ENCODE measurements at regions not wholly inside any gene's neighbourhood (a gene's known extent, or its start where the extent isn't known, plus 50 kb on each side); places are given as distances from the start of the nearest gene placed in this dataset.
"Not testable (repeated sequence)": the region's sequence is repeated elsewhere in the genome, so short reads cannot be mapped to it uniquely, and the experiment has no call there.

- no peak for DNase-seq
- intact Hi-C loops (cut with DNase I), result no loop called here
- no peaks in the 10 kb centered on the region for H3K4me1 ChIP-seq
- TF ChIP-seq CTCF (IDR thresholded peaks at IDR 0.05), result no peak
- ATAC-seq, result no peak
- H3K36me3 ChIP-seq (ENCODE audit: insufficient read depth in 1 of 2, low read depth in 1 of 2), result no peaks in the 10 kb centered on the region
- peaks cover 5 to 56% (median 6%) of the 10 kb centered on the region in 3 donors for H3K27me3 ChIP-seq (ENCODE audit: insufficient read depth in 3 of 3, low read length in 2 of 3)
- no peak overlapping the region for H3K4me3 ChIP-seq
- H3K9me3 ChIP-seq, result no peaks in the 10 kb centered on the region
- WGBS, 3 donors, result 32 to 40% (median 36%) methylated on average over 18 of the region's 18 CpGs
- no peak overlapping the region for H3K27ac ChIP-seq
Measured at GRCh38 chr1:161427733-161428516, 60.2 kb upstream of the CFAP126 start.

GRCh38 chr1:161422914-161423313, 55.2 kb upstream of the CFAP126 start:
- intact Hi-C loops (cut with DNase I); H3K4me3 ChIP-seq; H3K36me3 ChIP-seq (ENCODE audit: insufficient read depth in 1 of 2, low read depth in 1 of 2); H3K27ac ChIP-seq; H3K4me1 ChIP-seq; DNase-seq; ATAC-seq; H3K9me3 ChIP-seq: not testable (repeated sequence)
- WGBS, 3 donors, result 81 to 91% (median 82%) methylated on average over 5 to 22 of the region's 33 CpGs
- peaks cover 1 to 26% (median 5%) of the 10 kb centered on the region in 3 donors for H3K27me3 ChIP-seq (ENCODE audit: insufficient read depth in 3 of 3, low read length in 2 of 3)

DNA sequence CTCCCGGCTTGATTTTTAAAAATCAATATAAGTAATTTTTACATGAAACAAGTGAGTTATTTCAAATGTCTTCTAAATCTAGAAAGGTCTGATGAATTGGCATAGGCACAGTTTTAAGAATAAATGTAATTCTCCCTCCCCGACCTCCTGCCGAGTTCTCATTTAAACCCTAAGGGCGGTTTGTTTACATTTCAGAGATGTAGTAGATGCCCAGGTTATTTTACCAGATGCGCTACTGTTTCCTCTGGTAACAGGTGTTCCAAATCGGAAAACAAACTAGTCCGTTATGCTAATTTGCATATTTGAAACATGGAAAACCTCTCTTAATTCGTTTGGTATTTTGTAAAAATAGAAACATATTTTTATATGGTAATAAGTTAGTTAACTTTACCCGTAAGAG, 53.8 kb upstream of the CFAP126 start:
- intact Hi-C loops (cut with DNase I), result no loop called here
- H3K27ac ChIP-seq, result no peak overlapping the region
- no peak for TF ChIP-seq CTCF (IDR thresholded peaks at IDR 0.05)
- DNase-seq, result no peak
- ATAC-seq, result no peak
- no peaks in the 10 kb centered on the region for H3K9me3 ChIP-seq
- WGBS, 3 donors, result 52 to 59% (median 58%) methylated on average over 9 of the region's 9 CpGs
- H3K36me3 ChIP-seq (ENCODE audit: insufficient read depth in 1 of 2, low read depth in 1 of 2), result no peaks in the 10 kb centered on the region
- peaks cover 0 to 13% (median under 1%) of the 10 kb centered on the region in 3 donors for H3K27me3 ChIP-seq (ENCODE audit: insufficient read depth in 3 of 3, low read length in 2 of 3)
- H3K4me1 ChIP-seq, result no peaks in the 10 kb centered on the region
- peak overlapping the region; percentile 37 for H3K4me3 ChIP-seq

DNA sequence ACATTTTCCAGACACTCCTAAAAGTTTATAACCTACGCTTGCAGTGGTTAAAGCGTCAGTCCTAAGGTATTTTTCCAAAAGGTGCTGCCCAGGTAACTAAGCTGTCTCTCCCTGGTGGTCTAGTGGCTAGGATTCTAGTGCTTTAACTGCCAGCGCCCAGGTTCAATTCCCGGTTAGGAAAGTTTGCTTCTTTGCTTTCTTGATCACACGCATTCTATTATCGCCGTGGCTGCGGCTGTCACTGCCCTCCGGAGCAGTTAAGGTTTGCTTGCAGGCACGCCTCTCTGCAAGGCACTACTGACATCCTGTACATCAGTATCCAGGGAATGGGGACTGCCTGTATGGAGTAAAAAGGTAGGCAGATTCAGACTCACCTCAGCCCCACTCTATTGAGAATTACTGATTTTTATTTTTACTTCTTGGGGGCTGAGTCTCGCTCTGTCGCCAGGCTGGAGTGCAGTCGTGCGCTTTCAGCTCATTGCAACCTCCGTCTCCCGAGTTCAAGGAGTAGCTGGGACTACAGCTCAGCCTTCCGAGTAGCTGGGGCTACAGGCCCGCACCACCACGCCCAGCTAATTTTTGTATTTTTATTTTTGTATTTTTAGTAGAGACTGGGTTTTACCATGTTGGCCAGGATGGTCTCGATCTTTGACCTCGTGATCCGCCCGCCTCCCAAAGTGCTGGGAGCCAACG, 53.2 kb upstream of the CFAP126 start:
- H3K27me3 ChIP-seq (ENCODE audit: insufficient read depth in 3 of 3, low read length in 2 of 3), result peaks cover 0 to 11% (median 0%) of the 10 kb centered on the region in 3 donors
- H3K4me1 ChIP-seq, result no peaks in the 10 kb centered on the region
- no peaks in the 10 kb centered on the region for H3K9me3 ChIP-seq
- no peak for ATAC-seq
- WGBS, 3 donors, result 71 to 78% (median 72%) methylated on average over 24 of the region's 24 CpGs
- no peak for DNase-seq
- no peak for TF ChIP-seq CTCF (IDR thresholded peaks at IDR 0.05)
- H3K4me3 ChIP-seq, result no peak overlapping the region
- no peaks in the 10 kb centered on the region for H3K36me3 ChIP-seq (ENCODE audit: insufficient read depth in 1 of 2, low read depth in 1 of 2)
- no peak overlapping the region for H3K27ac ChIP-seq
- intact Hi-C loops (cut with DNase I), result no loop called here

DNA sequence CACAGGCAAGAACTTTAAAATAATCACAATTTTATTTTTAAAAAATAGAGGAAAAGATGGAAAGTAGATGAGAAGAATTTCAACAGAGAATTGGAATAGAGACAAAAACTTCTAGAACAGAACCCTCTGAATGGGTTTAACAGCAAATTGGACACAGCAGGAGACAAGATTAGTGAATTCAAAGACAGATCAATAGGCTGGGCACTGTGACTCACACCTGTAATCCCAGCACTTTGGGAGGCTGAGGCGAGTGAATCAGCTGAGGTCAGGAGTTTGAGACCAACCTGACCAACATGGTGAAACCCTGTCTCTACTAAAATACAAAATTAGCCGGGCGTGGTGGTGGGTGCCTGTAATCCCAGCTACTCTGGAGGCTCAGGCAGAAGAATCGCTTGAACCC, 49.9 kb upstream of the CFAP126 start:
- H3K27ac ChIP-seq; H3K9me3 ChIP-seq; H3K4me3 ChIP-seq; H3K27me3 ChIP-seq (ENCODE audit: insufficient read depth in 3 of 3, low read length in 2 of 3); H3K4me1 ChIP-seq; H3K36me3 ChIP-seq (ENCODE audit: insufficient read depth in 1 of 2, low read depth in 1 of 2); intact Hi-C loops (cut with DNase I); ATAC-seq; DNase-seq: not testable (repeated sequence)
- 90 to 95% (median 95%) methylated on average over 4 of the region's 4 CpGs for WGBS, 3 donors
